NCI-H2171 (cell line): ENCODE measurements at regions not wholly inside any gene's neighbourhood (a gene's known extent, or its start where the extent isn't known, plus 50 kb on each side); places are given as distances from the start of the nearest gene placed in this dataset.
"Not testable (repeated sequence)": the region's sequence is repeated elsewhere in the genome, so short reads cannot be mapped to it uniquely, and the experiment has no call there.

Source experiments
- DNase-seq: peaks from one replicate; lab custom pipeline; 2025; lab: John Stamatoyannopoulos, UW

GRCh38 chr17:33838281-33838680, 416.8 kb upstream of the CCL2 start:
- DNase-seq = no peak

- DNase-seq = no peak
Observed at GRCh38 chr17:33847900-33848299, 407.2 kb upstream of the CCL2 start.

GRCh38 chr17:33848433-33848832, 406.7 kb upstream of the CCL2 start:
- no peak for DNase-seq

GRCh38 chr17:33854596-33854995, 400.5 kb upstream of the CCL2 start:
- DNase-seq = no peak

- DNase-seq = no peak
Observed at GRCh38 chr17:33858121-33858520, 397.0 kb upstream of the CCL2 start.

GRCh38 chr17:33858682-33859081, 396.4 kb upstream of the CCL2 start:
- DNase-seq = no peak

GRCh38 chr17:33862772-33863602, 392.1 kb upstream of the CCL2 start:
- no peak for DNase-seq

GRCh38 chr17:33864758-33865229, 390.3 kb upstream of the CCL2 start:
- no peak for DNase-seq

GRCh38 chr17:33868899-33869298, 386.2 kb upstream of the CCL2 start:
- no peak for DNase-seq

- no peak for DNase-seq
Observed at GRCh38 chr17:33870936-33871335, 384.1 kb upstream of the CCL2 start.

- DNase-seq = no peak
Observed at GRCh38 chr17:33871720-33872540, 383.2 kb upstream of the CCL2 start.

GRCh38 chr17:33873201-33873617, 381.9 kb upstream of the CCL2 start:
- DNase-seq = no peak

GRCh38 chr17:33874617-33875060, 380.4 kb upstream of the CCL2 start:
- no peak for DNase-seq

- DNase-seq = no peak
Observed at GRCh38 chr17:33875973-33876372, 379.1 kb upstream of the CCL2 start.

- DNase-seq = not testable (repeated sequence)
Observed at GRCh38 chr17:33882273-33882672, 372.8 kb upstream of the CCL2 start.

- not testable (repeated sequence) for DNase-seq
Observed at GRCh38 chr17:33882677-33883076, 372.4 kb upstream of the CCL2 start.

- no peak for DNase-seq
Observed at GRCh38 chr17:33888455-33888854, 366.6 kb upstream of the CCL2 start.

- no peak for DNase-seq
Observed at GRCh38 chr17:33889040-33889439, 366.0 kb upstream of the CCL2 start.

- DNase-seq = no peak
Observed at GRCh38 chr17:33889766-33890165, 365.3 kb upstream of the CCL2 start.

GRCh38 chr17:33892717-33893591, 362.1 kb upstream of the CCL2 start:
- DNase-seq = no peak

GRCh38 chr17:33895491-33895890, 359.6 kb upstream of the CCL2 start:
- DNase-seq = no peak

- no peak for DNase-seq
Observed at GRCh38 chr17:33896263-33896662, 358.8 kb upstream of the CCL2 start.
